Jurkat, Clone E6-1 (cell line): ENCODE measurements at regions not wholly inside any gene's neighbourhood (a gene's known extent, or its start where the extent isn't known, plus 50 kb on each side); places are given as distances from the start of the nearest gene placed in this dataset.

ENCODE experiments used
- DNase-seq: peaks from one replicate; pipeline ENCODE4 v3.0.0-alpha.2; 2011; ENCODE audit warnings: low read depth, low spot score
- H3K4me3 ChIP-seq: 2 replicates; pipeline ENCODE4 v1.5.1; 2011; ENCODE audit warnings: mild to moderate bottlenecking, low read length, control low read depth, moderate library complexity

- DNase-seq, result no peak
- H3K4me3 ChIP-seq, result no peak overlapping the region
Measured at GRCh38 chr2:121099329-121100290, 185.4 kb downstream of the TFCP2L1 start.

DNA sequence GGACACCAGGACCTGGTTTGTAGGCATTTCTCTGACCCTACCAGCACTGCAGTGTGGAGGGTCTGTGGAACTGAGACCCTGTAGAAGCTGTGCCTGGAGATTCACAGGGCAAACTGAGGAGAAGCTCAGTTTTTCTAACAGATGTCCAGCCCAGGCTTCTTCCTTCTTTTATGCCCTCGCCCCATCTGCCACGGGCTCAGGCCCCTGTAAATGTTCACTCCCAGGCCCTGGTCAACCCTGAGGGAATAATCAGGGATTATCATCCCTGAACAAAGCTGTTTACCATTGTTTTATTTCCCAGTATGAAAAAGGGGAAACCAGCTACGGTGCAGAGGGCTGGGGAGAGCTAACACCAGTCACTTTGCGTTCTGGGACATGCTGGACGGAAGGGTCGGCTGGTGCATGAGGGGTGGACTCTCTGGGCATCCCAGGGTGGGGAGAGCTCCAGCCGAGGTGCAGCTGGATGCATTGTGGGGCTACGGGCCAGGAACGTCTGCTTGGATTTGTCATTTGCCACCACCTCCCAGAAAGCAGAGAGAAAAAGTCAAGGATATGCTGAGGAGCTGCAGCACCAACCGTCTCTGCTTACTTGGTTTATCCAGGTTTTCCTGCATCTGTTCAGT lies 183.8 kb downstream of the TFCP2L1 start:
- DNase-seq, result no peak

GRCh38 chr2:121102941-121103340 lies 182.1 kb downstream of the TFCP2L1 start:
- H3K4me3 ChIP-seq, result no peak overlapping the region
- no peak for DNase-seq

More for the DNA sequence above, 183.8 kb downstream of the TFCP2L1 start:
- H3K4me3 ChIP-seq, result no peak overlapping the region

DNA sequence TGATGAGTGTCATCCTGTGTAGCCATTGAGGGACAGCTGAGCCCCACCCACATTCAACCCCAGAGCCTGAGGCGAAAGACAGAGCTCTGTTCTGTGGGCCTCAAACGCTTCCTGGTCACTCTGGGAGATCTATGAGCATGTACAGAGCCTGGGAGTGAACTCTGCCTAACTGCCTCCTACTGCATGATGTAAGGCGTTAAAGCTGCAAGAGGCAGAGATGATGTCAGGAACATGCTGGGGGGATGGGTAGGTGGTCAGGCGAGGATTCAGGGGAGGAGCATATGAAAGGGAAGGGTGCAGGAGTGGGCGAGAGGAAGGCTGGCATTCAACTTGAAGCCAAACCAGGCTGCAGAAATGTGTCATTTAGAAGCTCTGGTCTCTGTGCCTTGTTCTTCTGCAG lies 181.0 kb downstream of the TFCP2L1 start:
- DNase-seq, result no peak
- H3K4me3 ChIP-seq, result no peak overlapping the region

DNA sequence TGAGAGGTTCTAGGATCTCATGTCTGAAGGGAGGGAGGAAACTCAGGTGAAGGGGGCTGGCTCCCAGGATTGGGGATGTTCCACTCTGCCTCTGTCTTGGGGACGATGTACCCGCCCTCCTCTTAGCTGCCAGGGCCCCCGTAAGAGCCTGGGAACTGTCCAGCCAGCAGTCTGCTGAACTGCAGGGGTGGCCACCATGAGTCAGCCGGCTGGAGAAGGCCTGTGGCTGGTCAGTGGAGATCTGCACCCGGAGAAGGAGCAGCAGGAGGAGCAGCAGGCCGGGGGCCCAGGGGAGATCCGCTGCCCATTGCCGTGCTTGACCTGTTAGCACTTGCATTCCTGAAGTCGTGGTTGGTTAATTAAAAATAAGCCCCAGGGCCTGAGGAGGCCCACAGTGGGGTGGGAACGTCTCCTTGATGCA lies 180.3 kb downstream of the TFCP2L1 start:
- DNase-seq, result no peak
- no peak overlapping the region for H3K4me3 ChIP-seq

- DNase-seq, result no peak
- H3K4me3 ChIP-seq, result no peak overlapping the region
Measured at GRCh38 chr2:121110924-121111323, 174.1 kb downstream of the TFCP2L1 start.

- DNase-seq, result no peak
- no peak overlapping the region for H3K4me3 ChIP-seq
Measured at GRCh38 chr2:121118951-121119350, 166.1 kb downstream of the TFCP2L1 start.

DNA sequence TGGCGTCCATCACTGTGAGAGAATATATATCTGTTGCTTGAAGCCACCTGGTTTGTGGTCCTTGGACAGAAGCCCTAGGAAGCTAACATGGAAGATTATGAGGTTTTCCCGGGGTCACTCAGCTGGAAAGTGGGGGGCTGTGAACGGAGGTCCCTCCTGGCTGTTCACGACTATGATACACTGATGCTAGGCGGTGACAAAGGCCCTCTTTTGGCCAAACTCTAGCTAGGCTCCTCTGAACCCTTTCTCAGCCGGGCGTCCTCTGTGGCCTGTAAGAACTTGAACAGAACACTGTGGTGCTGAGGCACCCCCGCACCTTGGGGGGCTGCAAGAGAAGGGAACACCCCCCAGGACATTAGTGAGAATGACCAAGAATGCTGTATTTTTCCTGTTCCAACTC lies 164.6 kb downstream of the TFCP2L1 start:
- DNase-seq, result no peak
- H3K4me3 ChIP-seq, result no peak overlapping the region

DNA sequence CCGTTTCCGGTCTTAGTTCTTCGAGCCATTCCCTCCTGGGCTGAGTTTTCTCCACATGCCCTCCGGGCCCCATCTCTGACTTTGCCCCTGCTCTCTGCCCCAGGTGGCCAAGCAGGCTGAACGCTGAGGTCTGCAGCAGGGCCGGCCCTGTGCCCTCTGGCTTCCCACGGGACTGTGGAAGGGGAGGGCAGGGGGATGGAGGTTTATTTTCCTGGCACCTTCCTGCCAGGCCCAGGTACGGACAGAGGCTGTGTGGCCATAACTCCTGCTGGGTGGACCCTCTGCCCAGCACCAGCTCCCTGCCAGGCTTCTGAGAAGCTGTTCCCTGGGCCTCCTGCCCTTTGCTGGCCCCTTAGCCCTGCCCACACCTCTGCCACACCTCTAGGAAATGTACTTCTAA lies 164.0 kb downstream of the TFCP2L1 start:
- DNase-seq, result no peak
- H3K4me3 ChIP-seq, result no peak overlapping the region

DNA sequence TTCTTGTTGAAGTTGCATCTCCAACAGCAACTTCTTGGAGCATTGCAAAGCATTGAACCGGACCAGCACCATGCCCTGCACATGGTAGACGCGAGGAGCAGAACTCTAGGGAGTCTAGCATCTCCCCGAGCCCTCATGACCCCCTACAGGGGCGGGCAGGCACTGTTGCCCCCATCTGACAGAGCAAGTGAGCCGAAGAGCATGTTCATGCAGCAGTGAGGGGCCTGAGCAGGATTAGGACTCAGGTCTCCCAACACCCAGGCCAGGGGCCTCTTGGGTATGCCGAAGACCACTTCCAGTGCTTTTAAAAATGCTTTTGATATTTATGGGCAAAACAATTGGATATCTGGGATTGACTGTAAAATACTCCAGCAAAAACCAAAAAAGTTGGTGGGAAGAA lies 163.3 kb downstream of the TFCP2L1 start:
- no peak for DNase-seq
- no peak overlapping the region for H3K4me3 ChIP-seq

- DNase-seq, result no peak
- H3K4me3 ChIP-seq, result no peak overlapping the region
Measured at GRCh38 chr2:121123268-121123667, 161.7 kb downstream of the TFCP2L1 start.

DNA sequence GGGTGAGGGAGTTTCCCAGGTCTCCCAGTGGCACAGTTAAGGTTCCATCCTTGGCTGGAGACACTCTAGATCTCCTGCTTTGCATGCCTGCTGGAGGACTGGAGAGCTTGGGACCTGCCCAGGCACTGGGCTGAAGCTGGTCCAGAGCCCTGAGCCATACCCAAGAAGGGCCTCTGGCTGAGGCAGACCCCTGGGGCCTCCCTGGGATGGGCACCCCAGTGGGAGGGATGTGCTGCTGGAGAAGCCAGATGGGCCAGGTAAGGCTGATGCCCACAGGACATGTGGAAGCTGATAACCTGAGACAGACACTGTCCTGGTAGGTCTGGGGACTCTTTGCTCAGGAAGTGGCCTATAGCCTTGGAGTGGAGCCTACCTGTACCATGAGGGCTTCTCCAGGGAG lies 160.7 kb downstream of the TFCP2L1 start:
- H3K4me3 ChIP-seq, result no peak overlapping the region
- no peak for DNase-seq

- DNase-seq, result no peak
- H3K4me3 ChIP-seq, result no peak overlapping the region
Measured at GRCh38 chr2:121125350-121125749, 159.7 kb downstream of the TFCP2L1 start.

GRCh38 chr2:121128741-121129659 lies 156.0 kb downstream of the TFCP2L1 start:
- DNase-seq, result peak; percentile 46
- H3K4me3 ChIP-seq, result no peak overlapping the region

DNA sequence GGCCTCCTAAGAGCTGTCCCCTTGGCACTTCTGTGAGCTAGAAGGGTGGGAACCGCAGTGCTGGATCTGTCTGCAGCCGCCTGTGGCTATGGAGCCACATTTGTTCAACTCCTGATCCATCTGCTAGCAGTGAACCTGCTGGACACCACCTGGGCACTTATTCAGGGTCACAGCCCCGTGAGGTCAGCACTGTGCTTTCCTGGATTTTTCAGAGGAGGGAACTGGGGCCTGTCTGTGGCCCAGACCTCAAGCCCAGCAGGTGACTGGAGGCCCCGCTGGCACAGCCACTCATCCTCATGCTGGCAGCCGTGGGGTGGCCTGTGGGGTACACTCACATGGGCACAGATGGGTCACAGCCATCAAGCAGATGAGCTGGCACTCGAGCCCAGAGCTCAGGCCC lies 155.3 kb downstream of the TFCP2L1 start:
- H3K4me3 ChIP-seq, result no peak overlapping the region
- DNase-seq, result no peak

GRCh38 chr2:121130301-121130850 lies 154.6 kb downstream of the TFCP2L1 start:
- DNase-seq, result no peak

DNA sequence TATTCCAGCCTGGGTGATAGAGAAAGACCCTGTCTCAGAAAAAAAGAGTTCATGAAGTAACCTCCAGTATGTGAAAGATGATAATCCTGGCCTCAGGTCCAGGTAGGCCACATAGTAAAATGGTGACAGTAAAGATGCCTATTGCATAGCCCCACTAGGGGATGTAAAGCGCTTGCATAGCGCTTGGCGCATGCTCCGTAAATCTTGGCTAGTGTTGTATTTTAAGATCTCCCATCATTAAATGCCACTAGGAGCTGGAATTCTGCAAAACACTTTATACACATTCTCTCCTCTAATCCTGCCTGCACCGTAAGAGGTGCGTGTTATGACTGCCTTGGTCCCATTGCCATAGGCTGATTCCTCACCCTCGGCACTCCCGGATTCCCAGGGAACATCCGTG lies 153.6 kb downstream of the TFCP2L1 start:
- DNase-seq, result no peak
- no peak overlapping the region for H3K4me3 ChIP-seq

More at GRCh38 chr2:121130301-121130850, 154.6 kb downstream of the TFCP2L1 start:
- no peak overlapping the region for H3K4me3 ChIP-seq

- DNase-seq, result no peak
- no peak overlapping the region for H3K4me3 ChIP-seq
Measured at GRCh38 chr2:121132054-121132761, 152.8 kb downstream of the TFCP2L1 start.

DNA sequence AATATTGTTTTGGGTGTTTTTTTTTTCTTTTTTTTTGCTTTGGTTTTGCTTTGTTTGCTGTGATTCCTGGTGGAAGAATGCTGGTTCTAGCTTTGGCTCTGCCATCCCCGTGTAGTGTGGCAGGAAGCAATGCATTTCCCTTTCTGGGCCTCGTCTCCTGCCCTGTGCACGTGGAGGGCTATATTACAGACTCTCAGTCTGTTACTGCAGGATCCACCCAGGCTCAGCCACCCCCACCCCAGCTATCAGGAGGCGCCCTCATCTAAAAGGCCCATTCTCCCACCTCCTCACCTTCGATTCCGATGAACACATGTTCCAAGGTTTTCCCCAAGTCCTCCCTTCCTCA lies 152.3 kb downstream of the TFCP2L1 start:
- no peak for DNase-seq
- no peak overlapping the region for H3K4me3 ChIP-seq
